ENCODE measurements at regions not wholly inside any gene's neighbourhood (a gene's known extent, or its start where the extent isn't known, plus 50 kb on each side); places are given as distances from the start of the nearest gene placed in this dataset.
"Not testable (repeated sequence)": the region's sequence is repeated elsewhere in the genome, so short reads cannot be mapped to it uniquely, and the experiment has no call there.

DNA sequence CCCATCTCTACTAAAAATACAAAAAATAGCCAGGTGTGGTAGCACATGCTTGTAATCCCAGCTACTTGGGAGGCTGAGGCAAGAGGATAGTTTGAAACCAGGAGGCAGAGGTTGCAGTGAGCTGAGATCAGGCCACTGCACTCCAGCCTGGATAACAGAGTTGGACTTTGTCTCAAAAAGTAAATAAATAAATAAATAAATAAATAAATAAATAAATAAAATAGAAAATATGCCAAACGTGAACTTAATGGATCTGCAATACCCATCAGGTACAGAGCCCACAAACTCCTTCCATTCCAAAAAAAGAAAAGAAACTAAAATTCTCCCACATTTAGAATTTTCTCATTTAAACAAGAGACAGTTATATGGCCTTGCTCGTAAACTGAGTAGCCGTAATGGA, 702.7 kb downstream of the CDH18 start (continued):
- no peak for TF ChIP-seq RAD21 (IDR thresholded peaks at IDR 0.05 in 1 of 2, conservative IDR thresholded peaks at IDR 0.05 in 1 of 2; ENCODE audit: low read depth in 2 of 2, low read length in 2 of 2)

DNA sequence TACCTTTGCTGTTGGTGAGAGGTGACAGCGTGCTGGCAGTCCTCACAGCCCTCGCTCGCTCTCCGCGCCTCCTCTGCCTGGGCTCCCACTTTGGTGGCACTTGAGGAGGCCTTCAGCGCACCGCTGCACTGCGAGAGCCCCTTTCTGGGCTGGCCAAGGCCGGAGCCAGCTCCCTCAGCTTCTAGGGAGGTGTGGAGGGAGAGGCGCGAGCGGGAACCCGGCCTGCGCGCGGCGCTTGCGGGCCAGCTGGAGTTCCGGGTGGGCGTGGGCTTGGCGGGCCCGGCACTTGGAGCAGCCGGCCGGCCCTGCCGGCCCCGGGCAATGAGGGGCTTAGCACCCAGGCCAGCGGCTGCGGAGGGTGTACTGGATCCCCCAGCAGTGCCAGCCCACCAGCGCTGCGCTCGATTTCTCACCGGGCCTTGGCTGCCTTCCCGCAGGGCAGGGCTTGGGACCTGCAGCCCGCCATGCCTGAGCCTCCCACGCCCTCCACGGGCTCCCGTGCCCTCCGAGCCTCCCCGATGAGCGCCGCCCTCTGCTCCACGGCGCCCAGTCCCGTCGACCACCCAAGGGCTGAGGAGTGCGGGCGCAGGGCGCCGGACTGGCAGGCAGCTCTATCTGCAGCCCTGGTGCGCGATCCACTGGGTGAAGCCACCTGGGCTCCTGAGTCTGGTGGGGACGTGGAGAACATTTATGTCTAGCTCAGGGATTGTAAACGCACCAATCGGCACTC, 700.3 kb downstream of the CDH18 start:
- H3K23ac ChIP-seq (ENCODE audit: insufficient read length); H3K56ac ChIP-seq (replicated peaks; ENCODE audit: insufficient read length, low read depth, low read length); FAIRE-seq; H2AK5ac ChIP-seq (ENCODE audit: low read depth, low read length); H2BK12ac ChIP-seq (ENCODE audit: low read depth, low read length); H2BK120ac ChIP-seq (replicated peaks; ENCODE audit: low read depth, low read length); H3K79me1 ChIP-seq (ENCODE audit: low read depth, low read length); H3K4ac ChIP-seq (replicated peaks; ENCODE audit: insufficient read length, low read depth, low read length); H2BK15ac ChIP-seq (ENCODE audit: low read length); H3K9ac ChIP-seq (replicated peaks in 1 of 4; ENCODE audit: extremely low read depth in 1 of 4, low read depth in 3 of 4, low read length in 3 of 4); H3K79me2 ChIP-seq (ENCODE audit: control insufficient read depth in 1 of 2, insufficient read depth in 2 of 2, low read length in 2 of 2); H2AFZ ChIP-seq (ENCODE audit: low read length); DNase-seq (ENCODE audit: low read depth in 1 of 2, low spot score in 2 of 2); H3K9me3 ChIP-seq (ENCODE audit: insufficient read depth in 2 of 2, low read depth in 1 of 2, low read length in 1 of 2); H3K23me2 ChIP-seq (ENCODE audit: low read depth, low read length); H2BK20ac ChIP-seq (ENCODE audit: low read length); H4K5ac ChIP-seq (ENCODE audit: insufficient read length, low read depth, low read length); H2BK5ac ChIP-seq (ENCODE audit: low read depth, low read length); H3K4me3 ChIP-seq (ENCODE audit: extremely low read depth in 1 of 4, insufficient read depth in 2 of 4, low read depth in 3 of 4, low read length in 4 of 4); H3K18ac ChIP-seq (ENCODE audit: extremely low read depth, low read length); H4K91ac ChIP-seq (replicated peaks; ENCODE audit: insufficient read length, low read length); POLR2A ChIA-PET (ENCODE audit: partially characterized antibody); H3K36me3 ChIP-seq (ENCODE audit: control insufficient read depth in 2 of 4, insufficient read depth in 4 of 4, low read length in 3 of 4); H4K20me1 ChIP-seq (replicated peaks in 1 of 2; ENCODE audit: control insufficient read depth in 1 of 2, insufficient read depth in 2 of 2, low read length in 2 of 2); H3K27ac ChIP-seq (ENCODE audit: low read depth, low read length); H3K27me3 ChIP-seq (replicated peaks in 1 of 4; ENCODE audit: control insufficient read depth in 3 of 4, extremely low read depth in 1 of 4, insufficient read depth in 3 of 4, low read length in 3 of 4); H3K4me1 ChIP-seq (replicated peaks in 1 of 4; ENCODE audit: control insufficient read depth in 3 of 4, insufficient read depth in 4 of 4, low read length in 3 of 4); H3K4me2 ChIP-seq (ENCODE audit: insufficient read depth in 1 of 2, low read depth in 2 of 2, low read length in 2 of 2); H4K8ac ChIP-seq (ENCODE audit: extremely low read depth, insufficient read depth, low read length); H3K14ac ChIP-seq (ENCODE audit: insufficient read length): not testable (repeated sequence)
- 96% methylated on average over 35 of the region's 54 CpGs; no CpG with 5 or more reads in 1 of the 2 experiments for WGBS, 2 experiments (ENCODE audit: extremely low coverage in 1 of 2, insufficient coverage in 1 of 2, insufficient read length in 1 of 2, insufficient replicate concordance in 2 of 2, low coverage in 1 of 2, low lambda C conversion rate in 2 of 2, missing lambda C conversion rate in 1 of 2)
- CTCF ChIA-PET (ENCODE audit: partially characterized antibody), result interaction anchor here (1.2 kb wide), 1 partner anchor 11 kb away, joined by 3 read pairs; no protein-coding TSS in a partner anchor

Data from H1 (cell line).